ENCODE measurements at regions not wholly inside any gene's neighbourhood (a gene's known extent, or its start where the extent isn't known, plus 50 kb on each side); places are given as distances from the start of the nearest gene placed in this dataset.

DNA sequence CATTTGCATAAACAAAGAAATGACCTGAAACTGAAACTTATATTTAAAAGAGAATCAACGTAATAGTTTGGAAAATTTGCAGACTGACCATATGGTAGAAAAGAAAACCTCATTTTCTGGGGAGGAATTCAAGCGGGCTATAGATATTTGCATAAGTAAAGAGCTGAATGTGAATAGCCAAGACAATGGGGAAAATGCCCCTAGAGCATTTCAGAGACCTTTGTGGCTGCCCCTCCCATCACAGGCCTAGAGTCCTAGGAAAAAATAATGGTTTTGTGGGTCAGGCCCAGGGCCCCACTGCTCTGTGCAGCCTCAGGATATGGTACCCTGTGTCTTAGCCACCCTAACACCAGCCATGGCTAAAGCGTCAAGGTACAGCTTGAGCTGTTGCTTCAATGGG lies 480.6 kb upstream of the MBL2 start:
- Mint-ChIP-seq H3K4me1 (ENCODE audit: low read depth, unreplicated experiment) (peaks cover 10% of the 10 kb centered on the region), H3K9me3 (ENCODE audit: unreplicated experiment) (peaks cover 19% of the 10 kb centered on the region), H3K27ac (ENCODE audit: unreplicated experiment) (no peak overlapping the region), H3K36me3 (ENCODE audit: insufficient read depth, unreplicated experiment) (no peaks in the 10 kb centered on the region), H3K4me3 (ENCODE audit: unreplicated experiment) (no peak overlapping the region), H3K27me3 (ENCODE audit: insufficient read depth, unreplicated experiment) (no peaks in the 10 kb centered on the region)
- no TSS peak for BruUV-seq (replicated peaks)
- DNase-seq: no peak
- Histone ChIP-seq H3K4me1 (peaks cover 12% of the 10 kb centered on the region), H3K9me3 (0 out of 2 replicates have a peak, but pooled peaks cover 2% of the 10 kb centered on the region), H3K36me3 (ENCODE audit: control insufficient read depth, insufficient read depth, low read length) (no peaks in the 10 kb centered on the region), H3K4me3 (ENCODE audit: low read depth, low read length) (no peak overlapping the region), H3K27me3 (replicated peaks; ENCODE audit: control insufficient read depth, insufficient read depth, low read length) (no peaks in the 10 kb centered on the region)
- TF ChIP-seq, protein P1, sequence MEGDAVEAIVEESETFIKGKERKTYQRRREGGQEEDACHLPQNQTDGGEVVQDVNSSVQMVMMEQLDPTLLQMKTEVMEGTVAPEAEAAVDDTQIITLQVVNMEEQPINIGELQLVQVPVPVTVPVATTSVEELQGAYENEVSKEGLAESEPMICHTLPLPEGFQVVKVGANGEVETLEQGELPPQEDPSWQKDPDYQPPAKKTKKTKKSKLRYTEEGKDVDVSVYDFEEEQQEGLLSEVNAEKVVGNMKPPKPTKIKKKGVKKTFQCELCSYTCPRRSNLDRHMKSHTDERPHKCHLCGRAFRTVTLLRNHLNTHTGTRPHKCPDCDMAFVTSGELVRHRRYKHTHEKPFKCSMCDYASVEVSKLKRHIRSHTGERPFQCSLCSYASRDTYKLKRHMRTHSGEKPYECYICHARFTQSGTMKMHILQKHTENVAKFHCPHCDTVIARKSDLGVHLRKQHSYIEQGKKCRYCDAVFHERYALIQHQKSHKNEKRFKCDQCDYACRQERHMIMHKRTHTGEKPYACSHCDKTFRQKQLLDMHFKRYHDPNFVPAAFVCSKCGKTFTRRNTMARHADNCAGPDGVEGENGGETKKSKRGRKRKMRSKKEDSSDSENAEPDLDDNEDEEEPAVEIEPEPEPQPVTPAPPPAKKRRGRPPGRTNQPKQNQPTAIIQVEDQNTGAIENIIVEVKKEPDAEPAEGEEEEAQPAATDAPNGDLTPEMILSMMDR (IDR thresholded peaks at IDR 0.05; ENCODE audit: insufficient read depth in 1 of 2, low read depth in 1 of 2, low read length in 1 of 2, severe bottlenecking in 1 of 2, unreplicated experiment in 1 of 2): no peak
- POLR2A ChIA-PET: no interaction called here
- CTCF ChIA-PET: interaction anchor here (0.5 kb wide), 1 partner anchor 948 kb away, joined by 5 read pairs; no protein-coding TSS in a partner anchor
- intact Hi-C loops (cut with micrococcal nuclease; ENCODE audit: unreplicated experiment): no loop called here

DNA sequence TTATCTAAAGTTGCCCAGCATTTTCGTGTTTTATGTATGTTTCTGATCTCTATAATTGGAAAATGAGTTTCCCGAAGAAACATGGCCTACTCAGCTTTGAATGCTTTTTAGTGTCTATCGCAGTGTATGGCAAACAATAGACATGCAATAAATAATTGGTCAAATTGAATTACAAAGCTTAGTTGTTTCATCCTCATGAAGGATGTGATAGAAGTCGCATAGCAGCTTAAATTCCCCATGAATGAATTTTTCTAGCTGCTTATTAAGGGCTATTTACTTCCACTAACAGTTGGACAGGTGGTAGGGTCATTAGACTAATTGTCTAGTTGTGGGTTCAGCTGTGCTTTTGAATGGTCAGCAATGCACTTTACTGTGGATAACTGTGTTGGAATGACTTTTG lies 467.3 kb upstream of the MBL2 start:
- H3K9me3 Mint-ChIP-seq (ENCODE audit: unreplicated experiment): peaks cover 3% of the 10 kb centered on the region
- no peaks in the 10 kb centered on the region for H3K9me3 ChIP-seq
- DNase-seq: no peak
- H3K27ac Mint-ChIP-seq (ENCODE audit: unreplicated experiment): no peak overlapping the region
- no TSS peak for BruUV-seq (replicated peaks)
- no peaks in the 10 kb centered on the region for H3K36me3 ChIP-seq (ENCODE audit: control insufficient read depth, insufficient read depth, low read length)
- H3K27me3 ChIP-seq (replicated peaks; ENCODE audit: control insufficient read depth, insufficient read depth, low read length): no peaks in the 10 kb centered on the region
- H3K4me3 Mint-ChIP-seq (ENCODE audit: unreplicated experiment): no peak overlapping the region
- intact Hi-C loops (cut with micrococcal nuclease; ENCODE audit: unreplicated experiment): no loop called here
- POLR2A ChIA-PET: no interaction called here
- TF ChIP-seq, protein P1 (IDR thresholded peaks at IDR 0.05; ENCODE audit: insufficient read depth in 1 of 2, low read depth in 1 of 2, low read length in 1 of 2, severe bottlenecking in 1 of 2, unreplicated experiment in 1 of 2): no peak
- no peaks in the 10 kb centered on the region for H3K27me3 Mint-ChIP-seq (ENCODE audit: insufficient read depth, unreplicated experiment)
- no peaks in the 10 kb centered on the region for H3K4me1 ChIP-seq
- H3K4me3 ChIP-seq (ENCODE audit: low read depth, low read length): no peak overlapping the region
- no peaks in the 10 kb centered on the region for H3K36me3 Mint-ChIP-seq (ENCODE audit: insufficient read depth, unreplicated experiment)
- CTCF ChIA-PET: no interaction called here
- H3K4me1 Mint-ChIP-seq (ENCODE audit: low read depth, unreplicated experiment): no peaks in the 10 kb centered on the region

DNA sequence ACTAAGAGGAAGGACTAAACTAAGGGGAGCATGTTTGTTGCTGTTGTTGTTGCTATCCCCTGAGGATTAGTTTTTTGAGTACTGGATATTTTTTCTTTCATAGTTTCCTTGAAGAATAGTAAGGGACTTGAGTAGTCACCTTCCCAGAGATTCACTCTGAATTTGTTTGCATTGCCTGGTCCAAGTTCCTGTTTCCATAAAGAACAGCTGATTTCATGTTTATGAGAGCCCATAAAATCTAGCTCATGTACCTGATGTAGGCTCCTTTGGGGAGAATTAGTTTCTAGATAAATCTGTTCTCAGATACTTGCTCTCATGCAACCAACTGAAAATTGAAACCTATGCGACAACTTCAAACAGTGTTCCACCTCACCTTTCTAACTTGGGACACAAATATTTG lies 464.4 kb upstream of the MBL2 start:
- no peaks in the 10 kb centered on the region for H3K9me3 Mint-ChIP-seq (ENCODE audit: unreplicated experiment)
- CTCF ChIA-PET: no interaction called here

More for the DNA sequence above, 464.4 kb upstream of the MBL2 start:
- H3K27me3 ChIP-seq (replicated peaks; ENCODE audit: control insufficient read depth, insufficient read depth, low read length): no peaks in the 10 kb centered on the region
- no peaks in the 10 kb centered on the region for H3K4me1 ChIP-seq
- intact Hi-C loops (cut with micrococcal nuclease; ENCODE audit: unreplicated experiment): no loop called here
- POLR2A ChIA-PET: no interaction called here
- BruUV-seq (replicated peaks): no TSS peak
- TF ChIP-seq, protein P1 (IDR thresholded peaks at IDR 0.05; ENCODE audit: insufficient read depth in 1 of 2, low read depth in 1 of 2, low read length in 1 of 2, severe bottlenecking in 1 of 2, unreplicated experiment in 1 of 2): no peak
- no peak overlapping the region for H3K4me3 ChIP-seq (ENCODE audit: low read depth, low read length)
- H3K36me3 ChIP-seq (ENCODE audit: control insufficient read depth, insufficient read depth, low read length): no peaks in the 10 kb centered on the region
- Mint-ChIP-seq H3K36me3 (ENCODE audit: insufficient read depth, unreplicated experiment) (no peaks in the 10 kb centered on the region), H3K27me3 (ENCODE audit: insufficient read depth, unreplicated experiment) (no peaks in the 10 kb centered on the region), H3K4me3 (ENCODE audit: unreplicated experiment) (no peak overlapping the region), H3K4me1 (ENCODE audit: low read depth, unreplicated experiment) (no peaks in the 10 kb centered on the region), H3K27ac (ENCODE audit: unreplicated experiment) (no peak overlapping the region)
- DNase-seq: no peak
- H3K9me3 ChIP-seq: no peaks in the 10 kb centered on the region
